Osteoblast (primary cell): ENCODE measurements at regions not wholly inside any gene's neighbourhood (a gene's known extent, or its start where the extent isn't known, plus 50 kb on each side); places are given as distances from the start of the nearest gene placed in this dataset.

Experiments
- DNase-seq: peaks from one replicate; pipeline ENCODE4 v3.0.0; 2011; ENCODE audit warnings: low spot score, mixed read lengths; ENCODE audit not compliant: insufficient read length; ENCODE audit errors: missing footprints
- H2AFZ ChIP-seq: 2 replicates; pipeline ENCODE4 v1.6.0; 2011; ENCODE audit warnings: mild to moderate bottlenecking, low read length
- H3K27ac ChIP-seq: 2 replicates; pipeline ENCODE4 v1.5.1; 2011; ENCODE audit warnings: mild to moderate bottlenecking, low read depth, low read length, moderate library complexity
- H3K27me3 ChIP-seq: 2 replicates; pipeline ENCODE4 v1.6.0; 2012; ENCODE audit warnings: mild to moderate bottlenecking, control low read depth, inconsistent platforms, low read length, moderate library complexity; ENCODE audit not compliant: insufficient read depth
- H3K36me3 ChIP-seq: 2 replicates; pipeline ENCODE4 v1.5.1; 2011; ENCODE audit warnings: mild to moderate bottlenecking, low read length, control low read depth, moderate library complexity; ENCODE audit not compliant: insufficient read depth
- H3K4me1 ChIP-seq: 2 replicates; pipeline ENCODE4 v1.5.1; 2011; ENCODE audit warnings: mild to moderate bottlenecking, low read length, control low read depth, moderate library complexity; ENCODE audit not compliant: insufficient read depth
- H3K4me2 ChIP-seq: 2 replicates; pipeline ENCODE4 v1.6.0; 2011; ENCODE audit warnings: mild to moderate bottlenecking, low read length; ENCODE audit not compliant: insufficient read depth
- H3K4me3 ChIP-seq: fragments of 200-600 bp; sonication (generic); 3 replicates; pipeline ENCODE4 v1.5.1; 2012; ENCODE audit warnings: mild to moderate bottlenecking, low read length, inconsistent platforms; ENCODE audit not compliant: insufficient read depth
- H3K79me2 ChIP-seq: 2 replicates; pipeline ENCODE4 v1.6.0; 2012; ENCODE audit warnings: mild to moderate bottlenecking, low read length, control low read depth, inconsistent platforms; ENCODE audit not compliant: insufficient read depth
- H3K9me3 ChIP-seq: 2 replicates; pipeline ENCODE4 v1.5.1; 2011; ENCODE audit warnings: low read depth, low read length, control low read depth
- H4K20me1 ChIP-seq: 2 replicates; pipeline ENCODE4 v1.6.0; 2012; ENCODE audit warnings: mild to moderate bottlenecking, low read length, control low read depth; ENCODE audit not compliant: insufficient read depth
- CTCF ChIP-seq: IDR thresholded peaks from 2 replicates; pipeline ENCODE4 v1.5.1; 2011; ENCODE audit warnings: mild to moderate bottlenecking, low read depth, low read length, moderate library complexity; ENCODE audit errors: extremely low read depth

GRCh38 chr9:95585824-95586223, 69.1 kb upstream of the PTCH1 start:
- Histone ChIP-seq H3K4me2 (no peak overlapping the region), H3K4me1 (no peaks in the 10 kb centered on the region), H3K36me3 (no peaks in the 10 kb centered on the region), H3K9me3 (no peaks in the 10 kb centered on the region), H3K27me3 (peaks cover 7% of the 10 kb centered on the region), H3K4me3 (no peak overlapping the region), H4K20me1 (no peaks in the 10 kb centered on the region), H3K79me2 (no peaks in the 10 kb centered on the region), H3K27ac (no peak overlapping the region), H2AFZ (no peak overlapping the region)
- peak; percentile 15 for DNase-seq
- no peak for TF ChIP-seq CTCF

GRCh38 chr9:95584176-95584575, 67.4 kb upstream of the PTCH1 start:
- Histone ChIP-seq H3K4me1 (no peaks in the 10 kb centered on the region), H3K4me2 (no peak overlapping the region), H3K27me3 (no peaks in the 10 kb centered on the region), H3K9me3 (no peaks in the 10 kb centered on the region), H3K36me3 (no peaks in the 10 kb centered on the region), H3K4me3 (no peak overlapping the region), H4K20me1 (no peaks in the 10 kb centered on the region), H2AFZ (no peak overlapping the region), H3K79me2 (no peaks in the 10 kb centered on the region), H3K27ac (no peak overlapping the region)
- no peak for TF ChIP-seq CTCF
- no peak for DNase-seq

- Histone ChIP-seq H3K79me2 (no peaks in the 10 kb centered on the region), H3K4me1 (no peaks in the 10 kb centered on the region), H3K4me2 (no peak overlapping the region), H3K27me3 (no peaks in the 10 kb centered on the region), H4K20me1 (no peaks in the 10 kb centered on the region), H2AFZ (no peak overlapping the region), H3K36me3 (no peaks in the 10 kb centered on the region), H3K4me3 (no peak overlapping the region), H3K9me3 (no peaks in the 10 kb centered on the region), H3K27ac (no peak overlapping the region)
- DNase-seq = no peak
- TF ChIP-seq CTCF = no peak
These were observed 65.1 kb upstream of the PTCH1 start for GRCh38 chr9:95581900-95582299.

GRCh38 chr9:95580812-95581761, 64.3 kb upstream of the PTCH1 start:
- Histone ChIP-seq H3K4me2 (no peak overlapping the region), H4K20me1 (no peaks in the 10 kb centered on the region), H3K36me3 (no peaks in the 10 kb centered on the region), H3K9me3 (no peaks in the 10 kb centered on the region), H3K27ac (no peak overlapping the region), H3K27me3 (no peaks in the 10 kb centered on the region), H2AFZ (no peak overlapping the region), H3K79me2 (no peaks in the 10 kb centered on the region), H3K4me3 (no peak overlapping the region), H3K4me1 (no peaks in the 10 kb centered on the region)
- TF ChIP-seq CTCF = no peak
- peak; percentile 39 for DNase-seq
